Gastroesophageal sphincter (tissue), 4 donors: ENCODE measurements at regions not wholly inside any gene's neighbourhood (a gene's known extent, or its start where the extent isn't known, plus 50 kb on each side); places are given as distances from the start of the nearest gene placed in this dataset.

ENCODE experiments used
- ATAC-seq: fragments of 150-250 bp; one replicate; pipeline ENCODE4 v1.9.1; 2016; ENCODE audit warnings: mild to moderate bottlenecking, moderate library complexity
- H3K27ac ChIP-seq, 4 donors: fragments of 200-600 bp; sonication (generic) in 3 of 4; 1 replicate in 3 of 4; 2 replicates in 1 of 4; pipeline ENCODE4 v1.5.1; 2016 to 2019
- H3K27me3 ChIP-seq: fragments of 200-600 bp; sonication (generic); one replicate; pipeline ENCODE4 v1.5.1; 2019
- H3K36me3 ChIP-seq, 2 donors: fragments of 200-600 bp; sonication (generic); one replicate each; pipeline ENCODE4 v1.5.1; 2019; ENCODE audit warnings: control low read depth in 1 of 2
- H3K4me1 ChIP-seq, 3 donors: fragments of 200-600 bp; sonication (generic); 1 replicate in 2 of 3; 2 replicates in 1 of 3; pipeline ENCODE4 v1.5.1; 2016 to 2019; ENCODE audit warnings: control low read depth in 2 of 3
- H3K4me3 ChIP-seq, 2 donors: fragments of 200-600 bp; sonication (generic); one replicate each; pipeline ENCODE4 v1.5.1; 2019; ENCODE audit warnings: mild to moderate bottlenecking in 1 of 2, moderate library complexity in 1 of 2
- H3K9me3 ChIP-seq, 3 donors: fragments of 200-600 bp; sonication (generic); one replicate each; pipeline ENCODE4 v1.5.1; 2017 to 2019; ENCODE audit warnings: control low read depth in 2 of 3
- CTCF ChIP-seq, 4 experiments: fragments of 200-600 bp in 2 of 4; fragments of 450-650 bp in 2 of 4; sonication (generic) in 1 of 4; IDR thresholded peaks; one replicate each; pipeline ENCODE4 v1.5.1; 2017 to 2019; ENCODE audit warnings: antibody characterized with exemption in 4 of 4, mild to moderate bottlenecking in 2 of 4, moderate library complexity in 2 of 4
- EP300 ChIP-seq: sonication (generic); formaldehyde crosslinking; IDR thresholded peaks from one replicate; pipeline ENCODE4 v1.6.1; 2017; ENCODE audit warnings: antibody characterized with exemption, mild to moderate bottlenecking
- POLR2A ChIP-seq, 2 donors: fragments of 450-650 bp; IDR thresholded peaks; one replicate each; pipeline ENCODE4 v1.6.1; 2017; ENCODE audit warnings: antibody characterized with exemption in 2 of 2, mild to moderate bottlenecking in 2 of 2, moderate library complexity in 1 of 2
- POLR2AphosphoS5 ChIP-seq: sonication (generic); formaldehyde crosslinking; IDR thresholded peaks from one replicate; pipeline ENCODE4 v1.6.1; 2017; ENCODE audit warnings: antibody characterized with exemption
- WGBS, 2 donors: methylation state at CpG; one replicate each; pipeline ENCODE4 v1.1.5; 2018; ENCODE audit warnings: low coverage in 1 of 2; 5-methylcytosine and 5-hydroxymethylcytosine counted together

GRCh38 chr6:74939721-74940620, 265.9 kb downstream of the COL12A1 start:
- 53 to 57% methylated on average over 3 to 4 of the region's 4 CpGs for WGBS, 2 donors
- Histone ChIP-seq H3K4me3 (no peak overlapping the region), H3K4me1 (peaks cover 0 to 4% (median 0%) of the 10 kb centered on the region in 3 donors), H3K27ac (no peak overlapping the region), H3K36me3 (no peaks in the 10 kb centered on the region), H3K9me3 (no peaks in the 10 kb centered on the region), H3K27me3 (no peaks in the 10 kb centered on the region)
- ATAC-seq, result no peak
- no peak for TF ChIP-seq EP300
- no peak for TF ChIP-seq POLR2AphosphoS5
- TF ChIP-seq POLR2A (IDR thresholded peaks at IDR 0.05), result no peak
- TF ChIP-seq CTCF (IDR thresholded peaks at IDR 0.05), result no peak

- no peaks in the 10 kb centered on the region for H3K27me3 ChIP-seq
- TF ChIP-seq CTCF (IDR thresholded peaks at IDR 0.05) (no peak), POLR2AphosphoS5 (no peak), POLR2A (IDR thresholded peaks at IDR 0.05) (no peak), EP300 (no peak)
- H3K9me3 ChIP-seq, result no peaks in the 10 kb centered on the region
- no peaks in the 10 kb centered on the region for H3K36me3 ChIP-seq
- ATAC-seq, result no peak
- no peak overlapping the region for H3K27ac ChIP-seq
- H3K4me3 ChIP-seq, result no peak overlapping the region
- 55 to 75% methylated on average over 1 to 2 of the region's 2 CpGs for WGBS, 2 donors
- H3K4me1 ChIP-seq, result peaks cover 0 to 4% (median 0%) of the 10 kb centered on the region in 3 donors
Measured at GRCh38 chr6:74939151-74939708, 266.6 kb downstream of the COL12A1 start.

- H3K4me1 ChIP-seq, result peaks cover 0 to 4% (median 0%) of the 10 kb centered on the region in 3 donors
- H3K9me3 ChIP-seq, result no peaks in the 10 kb centered on the region
- no peak overlapping the region for H3K27ac ChIP-seq
- H3K27me3 ChIP-seq, result no peaks in the 10 kb centered on the region
- H3K36me3 ChIP-seq, result no peaks in the 10 kb centered on the region
- H3K4me3 ChIP-seq, result no peak overlapping the region
- TF ChIP-seq EP300, result no peak
- TF ChIP-seq CTCF (IDR thresholded peaks at IDR 0.05), result no peak
- no peak for ATAC-seq
Measured at GRCh38 chr6:74937936-74938335, 267.9 kb downstream of the COL12A1 start.

- no peaks in the 10 kb centered on the region for H3K36me3 ChIP-seq
- no peak for ATAC-seq
- 41 to 64% methylated on average over 1 of the region's 1 CpG for WGBS, 2 donors
- no peak overlapping the region for H3K27ac ChIP-seq
- no peak overlapping the region for H3K4me3 ChIP-seq
- H3K27me3 ChIP-seq, result no peaks in the 10 kb centered on the region
- no peaks in the 10 kb centered on the region for H3K9me3 ChIP-seq
- peaks cover 0 to 4% (median 0%) of the 10 kb centered on the region in 3 donors for H3K4me1 ChIP-seq
- TF ChIP-seq POLR2A (IDR thresholded peaks at IDR 0.05) (no peak), POLR2AphosphoS5 (no peak), CTCF (IDR thresholded peaks at IDR 0.05) (no peak), EP300 (no peak)
Measured at GRCh38 chr6:74936886-74937285, 269.0 kb downstream of the COL12A1 start.
